NCI-H524 (cell line): ENCODE measurements at regions not wholly inside any gene's neighbourhood (a gene's known extent, or its start where the extent isn't known, plus 50 kb on each side); places are given as distances from the start of the nearest gene placed in this dataset.

Experiments used
- DNase-seq, 2 experiments: peaks; one replicate each; lab custom pipeline; 2025; lab: John Stamatoyannopoulos, UW

DNA sequence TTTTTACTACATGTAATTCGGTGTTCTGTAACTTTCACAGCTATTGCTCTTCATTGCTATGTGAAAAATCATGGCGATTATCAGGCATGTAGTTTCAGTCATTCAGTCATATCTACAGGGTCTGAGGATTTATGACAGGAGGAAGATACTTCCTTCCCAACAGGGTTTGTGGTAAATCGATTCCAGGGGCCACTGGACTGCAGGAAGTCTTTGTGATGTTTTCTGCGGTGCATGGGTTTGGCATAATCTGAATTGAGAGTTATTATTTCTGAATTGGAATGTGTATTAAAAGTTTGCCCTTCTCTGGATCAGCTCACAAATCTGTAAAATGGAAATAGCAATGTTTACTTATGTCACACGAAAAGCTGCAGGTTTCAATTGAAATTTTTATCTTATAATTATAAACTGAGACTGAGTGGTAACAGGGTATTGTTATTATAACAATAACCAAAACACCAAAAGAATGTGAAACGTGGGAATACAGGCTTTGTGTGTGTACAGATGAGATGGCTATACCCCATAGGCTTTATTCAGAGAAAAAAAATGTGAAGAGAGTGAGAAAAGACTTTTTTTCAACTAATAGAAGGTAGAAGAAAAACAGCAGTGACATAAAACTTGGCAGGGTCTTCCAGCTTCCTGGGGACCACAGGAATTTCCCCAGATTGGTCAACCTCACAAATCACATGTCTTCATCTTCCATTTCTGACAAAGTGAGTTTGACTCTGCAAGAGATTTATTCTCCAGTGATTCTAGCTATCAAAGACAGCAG lies 307.7 kb upstream of the NFE2L3 start:
- DNase-seq, result no peak

GRCh38 chr7:25845464-25845863 lies 306.5 kb upstream of the NFE2L3 start:
- no peak for DNase-seq

- DNase-seq, result no peak
These were observed 305.3 kb upstream of the NFE2L3 start for GRCh38 chr7:25846722-25847121.

- no peak for DNase-seq
These were observed 304.5 kb upstream of the NFE2L3 start for GRCh38 chr7:25847336-25848070.

- DNase-seq, result no peak
These were observed 302.4 kb upstream of the NFE2L3 start for GRCh38 chr7:25849500-25850184.

GRCh38 chr7:25850216-25850615 lies 301.8 kb upstream of the NFE2L3 start:
- DNase-seq, result no peak

- DNase-seq, result no peak
These were observed 301.3 kb upstream of the NFE2L3 start for GRCh38 chr7:25850735-25851134.

DNA sequence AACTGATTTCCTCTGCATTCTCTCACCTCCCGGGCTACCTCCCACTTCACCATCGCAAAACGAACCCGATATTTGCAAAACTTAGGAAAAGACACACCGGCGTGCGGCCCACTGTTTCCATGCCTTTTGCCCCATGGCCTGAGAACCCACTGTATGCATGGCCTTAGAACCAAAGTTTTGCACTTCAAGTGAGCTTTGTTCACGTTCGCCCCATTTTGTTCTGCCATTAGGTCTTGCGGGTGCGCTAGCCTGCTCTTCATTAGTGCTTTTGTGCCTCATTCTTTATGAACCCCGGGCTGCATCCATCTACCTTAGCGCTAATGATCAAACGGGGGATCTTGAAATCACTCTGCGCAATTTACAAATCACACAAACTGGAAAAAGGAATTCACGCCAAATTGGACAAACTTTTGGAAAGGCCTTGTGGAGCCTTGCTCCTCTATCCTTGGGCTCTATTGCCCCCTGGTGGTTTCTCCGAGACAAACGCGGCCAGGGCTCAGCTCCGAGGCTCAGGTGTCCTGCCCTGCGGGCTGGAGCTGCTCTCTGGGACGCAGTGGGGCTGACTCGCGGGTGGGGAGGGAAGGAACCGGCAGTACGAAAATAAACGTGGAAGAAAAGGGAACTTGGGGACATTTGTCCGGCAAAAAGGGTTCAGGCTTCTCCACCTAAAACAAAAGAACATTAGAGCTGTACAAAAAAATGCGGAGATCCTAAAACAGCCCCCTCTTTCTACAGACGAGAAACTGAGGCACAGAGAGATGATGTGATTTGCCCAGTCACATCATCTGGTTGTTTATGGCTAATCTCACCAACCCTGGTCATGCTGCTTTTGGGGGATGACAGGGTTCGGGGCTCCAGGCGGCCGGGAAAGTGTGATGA lies 300.4 kb upstream of the NFE2L3 start:
- peak; percentile 74 to 80 for DNase-seq

DNA sequence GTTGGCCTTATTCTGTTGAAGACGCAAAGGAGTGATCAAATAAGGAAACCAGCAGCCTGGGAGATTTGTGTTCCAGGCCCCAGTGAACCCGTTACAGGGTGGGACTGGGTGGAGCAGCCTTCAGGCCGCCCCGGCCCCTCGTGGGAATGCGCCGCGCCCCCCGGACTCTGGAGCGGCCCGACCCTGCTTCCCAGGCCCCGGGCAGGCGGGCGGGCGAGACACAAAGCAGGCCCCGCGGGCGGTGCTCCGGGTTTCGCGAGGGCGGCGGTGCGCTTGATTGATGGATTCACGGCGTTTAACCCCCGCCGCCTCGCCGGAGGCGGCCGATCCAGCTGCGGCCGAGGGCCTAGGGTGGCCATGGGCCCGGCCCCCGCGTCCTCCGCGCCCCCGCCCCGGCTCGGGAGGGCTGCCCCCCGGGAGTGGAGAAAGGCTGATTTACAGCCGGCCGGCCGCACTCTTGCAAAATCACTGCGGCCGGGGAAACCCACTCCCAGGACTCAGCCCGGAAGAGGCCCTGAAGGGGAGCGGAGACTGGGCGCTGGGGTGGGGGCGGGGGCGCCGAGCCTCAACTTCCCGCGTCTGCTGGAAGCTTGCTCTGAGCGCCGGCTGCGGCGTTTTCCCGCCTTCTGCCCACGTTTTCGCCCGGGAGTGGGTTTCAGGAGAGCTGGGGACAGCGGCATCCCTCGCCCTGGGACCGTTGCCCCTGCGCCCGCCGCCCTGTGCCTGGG lies 299.6 kb upstream of the NFE2L3 start:
- peak in 1 of 2 experiments; percentile 13 for DNase-seq

- DNase-seq, result no peak
These were observed 299.1 kb upstream of the NFE2L3 start for GRCh38 chr7:25852939-25853271.

GRCh38 chr7:25853314-25853713 lies 298.7 kb upstream of the NFE2L3 start:
- peak in 1 of 2 experiments; percentile 22 for DNase-seq

DNA sequence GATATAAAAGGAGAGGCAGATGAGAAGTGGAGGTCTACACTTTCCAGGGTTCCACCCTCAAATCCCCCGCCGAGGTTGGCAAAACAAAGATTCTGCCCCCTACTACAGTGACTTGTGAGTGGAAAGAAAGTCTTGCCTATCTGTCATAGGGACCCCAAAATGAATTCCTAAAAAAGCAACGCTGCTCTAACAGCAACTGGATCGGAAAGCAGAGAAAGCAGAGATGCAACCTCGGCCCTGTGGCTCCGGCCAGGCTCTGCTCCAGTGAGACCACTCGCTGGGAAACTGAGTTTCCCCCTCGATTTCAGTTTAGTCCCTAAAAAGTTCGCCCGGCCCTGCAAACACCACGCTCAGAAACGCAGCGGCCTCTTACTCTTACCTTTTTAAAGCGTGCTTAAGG lies 297.9 kb upstream of the NFE2L3 start:
- no peak for DNase-seq

GRCh38 chr7:25854608-25855497 lies 297.1 kb upstream of the NFE2L3 start:
- peak; percentile 98 to 100 for DNase-seq

DNA sequence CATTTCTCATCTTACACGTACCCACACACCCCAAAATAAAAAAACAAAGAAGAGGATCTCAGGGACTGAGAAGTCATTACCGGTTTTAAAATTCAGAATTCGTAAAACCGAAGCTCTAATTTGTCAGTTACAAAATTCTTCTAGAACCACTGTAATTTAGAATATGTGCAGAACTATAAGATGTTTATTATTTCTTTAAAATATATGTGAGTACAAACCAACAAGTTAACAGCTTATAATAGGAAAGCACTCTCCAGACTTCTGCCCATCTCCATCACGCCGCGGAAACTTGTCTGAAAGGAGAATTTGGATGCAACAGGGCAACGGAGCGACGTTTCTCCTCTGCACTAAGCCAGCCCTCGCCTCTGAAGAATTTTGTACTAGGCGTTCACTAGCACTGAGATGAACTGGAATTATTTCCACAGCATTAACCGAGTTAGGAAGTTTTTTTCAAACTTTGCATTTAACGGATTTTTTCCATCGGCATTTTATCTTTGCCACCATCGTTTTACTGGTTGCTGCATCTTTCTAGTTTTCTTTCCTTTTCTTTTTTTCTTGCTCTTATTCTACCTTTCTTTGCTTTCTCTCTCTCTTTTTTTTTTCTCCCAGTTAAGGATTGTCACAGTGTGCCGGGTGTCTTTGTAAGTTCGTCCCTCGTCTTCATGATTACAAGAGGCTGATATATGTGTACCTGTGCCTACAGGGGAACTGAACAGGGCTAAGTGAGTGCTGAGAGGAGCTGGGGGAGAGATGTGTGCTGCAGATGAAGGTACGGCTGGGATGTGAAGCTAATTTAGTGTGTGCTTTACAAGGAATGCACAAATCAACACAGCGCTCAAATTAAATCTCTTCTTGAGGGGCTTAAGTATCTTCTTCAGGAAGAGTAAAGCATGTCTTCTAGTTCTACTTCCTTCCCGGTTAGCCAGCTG lies 295.9 kb upstream of the NFE2L3 start:
- peak; percentile 10 to 62 for DNase-seq

DNA sequence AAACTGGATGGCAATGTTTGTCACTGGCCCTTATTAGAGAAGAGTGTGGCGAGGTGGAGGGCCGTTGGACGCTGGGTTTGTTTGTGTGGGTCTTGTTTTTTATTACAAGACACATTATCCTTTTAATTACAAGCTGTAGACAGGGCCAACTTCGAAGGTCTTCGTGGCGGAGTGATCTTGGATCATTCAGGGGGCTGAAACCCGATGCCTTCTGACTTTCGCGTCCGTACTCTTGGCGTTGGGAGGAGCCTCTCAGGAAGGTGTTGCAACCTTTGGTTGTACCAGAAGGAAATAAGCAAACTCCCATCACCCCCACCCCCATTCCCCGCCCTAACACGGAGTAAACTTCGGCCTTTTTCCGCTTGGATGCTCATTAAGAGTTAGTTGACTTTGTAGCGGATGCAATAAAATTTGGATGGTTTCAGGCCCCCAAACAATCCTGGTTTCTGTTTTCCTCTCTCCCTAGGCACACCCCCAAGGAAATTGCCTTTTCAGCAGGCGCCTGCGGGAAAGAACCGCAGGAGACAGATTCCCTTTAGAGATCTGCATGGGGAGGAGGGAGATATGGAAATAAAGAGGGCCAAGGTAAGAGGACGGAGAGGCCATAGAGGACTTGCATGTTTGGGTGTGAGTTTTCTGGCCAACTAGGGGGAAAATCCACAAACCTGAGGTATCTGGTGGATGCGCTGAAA lies 294.5 kb upstream of the NFE2L3 start:
- peak; percentile 76 to 90 for DNase-seq

GRCh38 chr7:25858200-25858524 lies 293.8 kb upstream of the NFE2L3 start:
- no peak for DNase-seq

- no peak for DNase-seq
These were observed 293.2 kb upstream of the NFE2L3 start for GRCh38 chr7:25858525-25859411.
